PFSK-1 (cell line): ENCODE measurements at regions not wholly inside any gene's neighbourhood (a gene's known extent, or its start where the extent isn't known, plus 50 kb on each side); places are given as distances from the start of the nearest gene placed in this dataset.

Source experiments
- SIN3A ChIP-seq: IDR thresholded peaks from 2 replicates; pipeline ENCODE4 v1.6.1; 2012; ENCODE audit warnings: mild to moderate bottlenecking, low read length, moderate library complexity, borderline replicate concordance; ENCODE audit not compliant: insufficient read depth
- TAF1 ChIP-seq: IDR thresholded peaks from 2 replicates; pipeline ENCODE4 v1.6.1; 2012; ENCODE audit warnings: low read length, control low read depth, borderline replicate concordance; ENCODE audit not compliant: insufficient read depth
- TF ChIP-seq, protein P1 (sequence below), 2 experiments: IDR thresholded peaks; 2 replicates each; pipeline versions ENCODE4 v1.6.1 to v1.8.0; 2011 to 2012; ENCODE audit warnings: low read depth in 2 of 2, low read length in 2 of 2, control low read depth in 1 of 2, inconsistent platforms in 1 of 2, mild to moderate bottlenecking in 1 of 2, moderate library complexity in 1 of 2; ENCODE audit not compliant: insufficient read depth in 1 of 2

DNA sequence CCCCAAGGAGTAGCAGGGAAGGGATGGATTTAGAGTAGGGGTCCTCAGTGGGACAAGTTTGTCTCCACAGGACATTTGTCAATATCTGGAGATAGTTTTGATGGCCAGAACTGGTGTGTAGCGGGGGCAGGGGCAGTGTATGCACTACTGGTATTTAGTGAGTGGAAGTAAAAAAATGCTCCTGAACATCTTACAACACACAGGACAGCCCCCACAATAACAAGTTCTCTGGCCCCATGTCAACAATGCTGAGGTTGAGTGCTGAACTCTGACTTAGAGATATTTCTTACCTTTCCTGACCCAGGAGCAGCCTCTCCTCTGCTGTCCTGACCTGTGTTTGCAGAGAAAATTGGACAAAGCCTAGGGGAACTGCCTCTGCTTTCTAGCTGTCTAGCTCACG, 365.8 kb downstream of the HAPSTR1 start:
- TF ChIP-seq TAF1 (no peak), SIN3A (no peak)
- TF ChIP-seq, protein P1, sequence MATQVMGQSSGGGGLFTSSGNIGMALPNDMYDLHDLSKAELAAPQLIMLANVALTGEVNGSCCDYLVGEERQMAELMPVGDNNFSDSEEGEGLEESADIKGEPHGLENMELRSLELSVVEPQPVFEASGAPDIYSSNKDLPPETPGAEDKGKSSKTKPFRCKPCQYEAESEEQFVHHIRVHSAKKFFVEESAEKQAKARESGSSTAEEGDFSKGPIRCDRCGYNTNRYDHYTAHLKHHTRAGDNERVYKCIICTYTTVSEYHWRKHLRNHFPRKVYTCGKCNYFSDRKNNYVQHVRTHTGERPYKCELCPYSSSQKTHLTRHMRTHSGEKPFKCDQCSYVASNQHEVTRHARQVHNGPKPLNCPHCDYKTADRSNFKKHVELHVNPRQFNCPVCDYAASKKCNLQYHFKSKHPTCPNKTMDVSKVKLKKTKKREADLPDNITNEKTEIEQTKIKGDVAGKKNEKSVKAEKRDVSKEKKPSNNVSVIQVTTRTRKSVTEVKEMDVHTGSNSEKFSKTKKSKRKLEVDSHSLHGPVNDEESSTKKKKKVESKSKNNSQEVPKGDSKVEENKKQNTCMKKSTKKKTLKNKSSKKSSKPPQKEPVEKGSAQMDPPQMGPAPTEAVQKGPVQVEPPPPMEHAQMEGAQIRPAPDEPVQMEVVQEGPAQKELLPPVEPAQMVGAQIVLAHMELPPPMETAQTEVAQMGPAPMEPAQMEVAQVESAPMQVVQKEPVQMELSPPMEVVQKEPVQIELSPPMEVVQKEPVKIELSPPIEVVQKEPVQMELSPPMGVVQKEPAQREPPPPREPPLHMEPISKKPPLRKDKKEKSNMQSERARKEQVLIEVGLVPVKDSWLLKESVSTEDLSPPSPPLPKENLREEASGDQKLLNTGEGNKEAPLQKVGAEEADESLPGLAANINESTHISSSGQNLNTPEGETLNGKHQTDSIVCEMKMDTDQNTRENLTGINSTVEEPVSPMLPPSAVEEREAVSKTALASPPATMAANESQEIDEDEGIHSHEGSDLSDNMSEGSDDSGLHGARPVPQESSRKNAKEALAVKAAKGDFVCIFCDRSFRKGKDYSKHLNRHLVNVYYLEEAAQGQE (IDR thresholded peaks at IDR 0.05; ENCODE audit: insufficient read depth in 1 of 2, low read depth in 2 of 2, low read length in 2 of 2) = no peak
